LNCAP (cell line): ENCODE measurements at regions not wholly inside any gene's neighbourhood (a gene's known extent, or its start where the extent isn't known, plus 50 kb on each side); places are given as distances from the start of the nearest gene placed in this dataset.

ENCODE experiments used
- TF ChIP-seq, protein P1 (sequence below): fragments of 450-650 bp; IDR thresholded peaks from 2 replicates; pipeline ENCODE4 v1.5.1; 2017; ENCODE audit warnings: mild to moderate bottlenecking

DNA sequence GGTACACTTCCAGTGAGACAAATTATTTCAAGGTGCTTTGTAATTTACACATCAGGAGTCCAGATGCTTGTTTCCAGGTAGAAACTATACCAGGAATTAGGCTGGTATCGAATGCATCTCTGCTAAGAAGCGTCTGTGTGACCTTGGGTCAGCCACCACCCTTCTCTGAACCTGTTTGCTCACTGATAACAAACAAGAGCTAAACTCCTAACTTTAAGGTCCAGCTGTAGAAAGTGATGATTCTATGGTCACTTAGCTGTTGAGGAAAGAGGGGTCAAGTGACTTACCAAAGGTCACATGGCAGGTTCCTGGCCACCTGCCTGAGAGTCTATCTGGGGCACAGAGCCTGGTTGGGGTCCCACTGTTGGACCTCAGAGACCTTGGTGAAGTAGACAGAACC, 95.4 kb downstream of the HIF1AN start:
- TF ChIP-seq, protein P1, sequence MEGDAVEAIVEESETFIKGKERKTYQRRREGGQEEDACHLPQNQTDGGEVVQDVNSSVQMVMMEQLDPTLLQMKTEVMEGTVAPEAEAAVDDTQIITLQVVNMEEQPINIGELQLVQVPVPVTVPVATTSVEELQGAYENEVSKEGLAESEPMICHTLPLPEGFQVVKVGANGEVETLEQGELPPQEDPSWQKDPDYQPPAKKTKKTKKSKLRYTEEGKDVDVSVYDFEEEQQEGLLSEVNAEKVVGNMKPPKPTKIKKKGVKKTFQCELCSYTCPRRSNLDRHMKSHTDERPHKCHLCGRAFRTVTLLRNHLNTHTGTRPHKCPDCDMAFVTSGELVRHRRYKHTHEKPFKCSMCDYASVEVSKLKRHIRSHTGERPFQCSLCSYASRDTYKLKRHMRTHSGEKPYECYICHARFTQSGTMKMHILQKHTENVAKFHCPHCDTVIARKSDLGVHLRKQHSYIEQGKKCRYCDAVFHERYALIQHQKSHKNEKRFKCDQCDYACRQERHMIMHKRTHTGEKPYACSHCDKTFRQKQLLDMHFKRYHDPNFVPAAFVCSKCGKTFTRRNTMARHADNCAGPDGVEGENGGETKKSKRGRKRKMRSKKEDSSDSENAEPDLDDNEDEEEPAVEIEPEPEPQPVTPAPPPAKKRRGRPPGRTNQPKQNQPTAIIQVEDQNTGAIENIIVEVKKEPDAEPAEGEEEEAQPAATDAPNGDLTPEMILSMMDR: no peak

DNA sequence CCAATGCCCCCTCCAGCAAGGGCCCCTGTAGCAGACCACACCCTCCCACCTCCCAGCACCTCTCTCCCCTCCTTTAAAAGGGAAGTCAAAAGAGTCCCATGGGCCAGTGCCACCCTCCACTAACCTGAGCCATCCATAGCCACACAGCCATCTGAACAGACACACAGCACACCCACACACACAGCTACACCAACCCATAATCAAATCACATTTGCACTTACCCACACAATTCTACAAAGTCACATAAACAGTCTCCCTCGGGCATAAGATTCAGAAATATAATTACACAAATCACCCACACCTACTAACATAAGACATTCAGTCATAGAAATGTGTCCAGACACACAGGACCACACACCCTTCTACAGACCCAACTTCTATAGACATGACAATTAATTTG, 96.3 kb downstream of the HIF1AN start:
- TF ChIP-seq, protein P1: no peak

DNA sequence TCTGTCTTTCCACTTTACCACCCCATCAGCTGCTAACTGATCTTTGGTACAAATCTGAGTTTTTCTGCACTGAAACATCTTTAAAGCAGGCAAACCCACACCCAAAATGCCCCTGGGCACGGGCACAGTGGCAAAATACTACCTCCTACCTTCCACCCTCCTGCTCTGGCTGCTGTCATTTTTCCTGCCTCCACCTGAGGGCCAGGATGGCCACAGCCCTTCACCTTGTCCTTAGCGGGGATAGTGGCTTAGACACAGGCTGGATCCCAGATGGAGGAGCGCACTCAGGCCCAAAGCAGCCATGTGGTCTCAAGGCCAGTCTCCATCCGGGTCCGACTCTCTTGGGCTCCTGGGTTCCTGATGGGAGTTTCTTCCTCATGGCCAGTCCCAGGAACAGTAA, 98.3 kb downstream of the HIF1AN start:
- TF ChIP-seq, protein P1: no peak

DNA sequence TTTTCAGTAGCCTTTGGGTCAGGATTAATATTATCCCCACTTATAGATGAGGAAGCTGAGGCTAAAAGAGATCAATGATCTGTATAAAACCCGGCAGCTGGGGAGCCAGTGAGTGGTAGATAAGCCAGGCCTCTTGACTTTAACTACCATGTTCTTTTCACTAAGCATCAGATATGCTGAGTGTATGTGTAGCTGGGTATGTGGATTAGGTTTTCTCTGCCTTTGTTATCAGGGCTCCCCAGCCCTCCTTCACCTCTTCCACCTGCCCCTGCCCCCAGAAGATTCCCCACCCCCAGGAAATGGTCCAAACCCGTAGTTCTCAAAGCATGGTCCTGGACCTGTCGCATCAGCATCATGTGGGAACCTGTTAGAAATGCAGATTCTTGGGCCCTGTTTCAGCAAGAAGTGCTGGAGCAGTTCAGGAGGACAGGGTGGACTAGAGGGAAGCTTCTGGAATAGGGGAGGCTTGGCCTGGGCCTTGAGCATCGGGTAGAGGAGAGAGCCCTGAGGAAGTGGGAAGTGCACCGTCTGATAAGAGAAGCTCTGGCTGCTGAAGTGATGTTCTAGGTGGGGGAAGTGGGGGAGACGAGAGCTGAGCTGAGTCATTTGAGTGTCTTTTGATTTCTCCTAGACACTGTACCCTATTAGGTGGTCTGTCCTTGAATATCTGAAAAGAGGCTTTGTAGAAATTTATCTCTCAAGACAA, 101.3 kb downstream of the HIF1AN start:
- TF ChIP-seq, protein P1: no peak

DNA sequence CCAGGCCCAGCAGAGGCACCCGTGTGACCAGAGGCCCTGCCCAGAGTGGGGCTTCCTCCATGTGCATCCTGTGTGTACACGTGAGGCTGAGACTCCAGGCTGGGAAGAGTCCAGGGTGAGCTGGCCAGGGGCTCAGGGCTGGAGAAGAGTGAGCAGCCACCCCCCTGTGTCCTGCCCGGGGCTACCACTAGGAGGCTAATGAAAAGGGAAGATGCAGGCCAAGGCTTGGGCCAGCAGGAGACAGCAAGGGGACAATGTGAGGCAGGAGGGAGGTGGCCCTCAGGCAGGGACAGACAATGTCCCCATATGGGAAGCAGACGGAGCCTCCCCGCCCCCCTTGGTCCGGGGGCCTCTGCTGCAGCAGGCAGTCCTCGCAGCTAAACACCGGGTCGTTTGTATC, 102.0 kb downstream of the HIF1AN start:
- TF ChIP-seq, protein P1: peak; percentile 18; the same call in 1 of the 2 replicates

DNA sequence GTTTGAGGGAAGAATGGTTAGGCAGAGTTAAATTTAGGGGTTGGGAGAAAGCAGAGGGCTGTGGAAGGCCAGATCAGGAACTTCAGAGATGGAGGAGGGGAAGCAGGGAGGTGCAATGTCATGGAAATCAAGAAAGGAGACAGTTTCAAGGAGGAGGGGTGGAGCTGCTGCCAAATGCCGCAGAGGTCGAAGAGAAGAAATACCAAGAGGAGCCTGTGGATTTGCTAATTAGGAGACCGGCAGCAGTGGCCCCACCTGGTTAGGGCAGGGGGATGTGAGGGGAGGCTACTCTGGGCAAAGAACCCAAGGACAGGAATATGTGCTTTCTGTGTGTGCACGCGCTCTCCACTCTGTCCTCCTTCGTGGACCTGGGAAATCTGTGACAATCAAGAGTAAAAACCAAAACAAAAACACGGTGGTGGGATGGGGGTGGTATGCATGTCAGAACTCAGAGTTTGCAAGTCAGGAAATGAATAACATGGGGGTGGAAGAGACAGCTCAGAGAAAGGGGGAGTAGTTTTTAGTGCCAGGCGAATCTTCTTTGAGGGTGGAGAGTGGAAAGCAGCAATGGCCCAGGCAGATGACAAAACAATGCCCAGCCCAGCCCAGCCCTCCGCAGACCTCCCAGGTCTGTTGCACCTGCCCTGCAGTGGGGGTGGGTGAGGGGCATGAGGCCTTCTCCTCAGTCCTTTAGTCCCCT, 102.9 kb upstream of the PAX2 start:
- TF ChIP-seq, protein P1: no peak

DNA sequence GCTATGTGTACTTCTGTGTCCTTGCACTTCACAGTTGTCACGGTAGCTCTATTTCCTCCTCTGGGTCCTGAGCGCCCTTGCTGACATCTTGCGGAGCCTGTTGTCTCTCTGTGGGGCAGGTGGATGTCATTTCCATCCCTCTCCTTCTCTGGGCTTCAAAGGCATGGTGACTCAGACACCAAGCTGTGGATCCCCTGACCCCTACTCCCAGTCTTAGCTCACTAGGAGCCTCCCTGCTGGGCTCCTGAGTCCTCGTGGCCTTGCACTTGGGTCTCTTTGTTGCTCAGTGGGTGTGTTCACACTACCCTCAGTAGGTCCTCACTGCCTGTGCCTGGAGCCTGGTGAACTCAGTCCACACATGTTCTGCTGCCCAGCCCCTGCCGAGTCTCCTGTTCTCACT, 100.3 kb upstream of the PAX2 start:
- TF ChIP-seq, protein P1: no peak
